ENCODE measurements at regions not wholly inside any gene's neighbourhood (a gene's known extent, or its start where the extent isn't known, plus 50 kb on each side); places are given as distances from the start of the nearest gene placed in this dataset.

DNA sequence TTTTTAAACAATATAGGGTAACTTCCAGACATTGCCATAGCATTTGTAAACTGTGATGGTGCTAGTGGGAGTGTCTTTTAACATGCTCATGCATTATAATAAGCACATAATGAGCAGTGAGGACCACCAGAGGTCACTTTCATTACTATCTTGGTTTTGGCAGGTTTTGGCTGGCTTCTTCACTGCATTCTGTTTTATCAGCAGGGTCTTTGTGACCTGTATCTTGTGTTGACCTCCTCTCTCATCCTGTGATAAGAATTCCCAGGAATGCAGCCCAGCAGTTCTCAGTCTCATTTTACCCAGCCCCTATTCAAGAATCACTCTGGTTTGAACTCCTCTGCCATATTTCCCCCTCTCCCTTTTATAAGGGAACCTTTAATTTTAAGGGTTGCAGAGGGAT, 91.3 kb downstream of the ZNF467 start:
- Histone ChIP-seq H2AFZ (ENCODE audit: low read depth) (no peak overlapping the region), H3K27ac (ENCODE audit: low read depth in 2 of 2, low read length in 1 of 2) (no peak overlapping the region), H3K4me2 (no peak overlapping the region), H3K27me3 (ENCODE audit: insufficient read depth) (no peaks in the 10 kb centered on the region; the same call in 1 of the 2 replicates), H3F3A (replicated peaks; ENCODE audit: insufficient read depth) (no peaks in the 10 kb centered on the region), H3K4me1 (ENCODE audit: control insufficient read depth in 1 of 2, insufficient read depth in 2 of 2, low read depth in 1 of 2, low read length in 1 of 2) (no peaks in the 10 kb centered on the region), H3K4me3 (ENCODE audit: low read depth in 2 of 2, low read length in 1 of 2) (no peak overlapping the region), H3K9me3 (no peaks in the 10 kb centered on the region), H3K79me2 (ENCODE audit: insufficient read depth) (no peaks in the 10 kb centered on the region), H4K20me1 (ENCODE audit: insufficient read depth) (no peaks in the 10 kb centered on the region), H3K36me3 (replicated peaks in 1 of 2; ENCODE audit: control insufficient read depth in 1 of 2, insufficient read depth in 2 of 2, low read length in 1 of 2) (no peaks in the 10 kb centered on the region), H3K9me2 (no peaks in the 10 kb centered on the region), H3K9ac (no peak overlapping the region)
- TF ChIP-seq RFX5 (IDR thresholded peaks at IDR 0.05; ENCODE audit: low read length) (no peak), ELF1 (IDR thresholded peaks at IDR 0.05) (no peak), TCF12 (IDR thresholded peaks at IDR 0.05) (no peak), FOSL2 (IDR thresholded peaks at IDR 0.05; ENCODE audit: borderline replicate concordance, low read depth) (no peak), TAF1 (IDR thresholded peaks at IDR 0.05; ENCODE audit: borderline replicate concordance, low read depth, low read length) (no peak), NRF1 (IDR thresholded peaks at IDR 0.05; ENCODE audit: low read depth, low read length) (no peak), EZH2phosphoT487 (IDR thresholded peaks at IDR 0.05; ENCODE audit: borderline replicate concordance, low read depth) (no peak), FOXJ3 (CRISPR knock-in tag; IDR thresholded peaks at IDR 0.05) (no peak), GATA2 (CRISPR knock-in tag; IDR thresholded peaks at IDR 0.05) (no peak), RXRA (IDR thresholded peaks at IDR 0.05; ENCODE audit: borderline replicate concordance, low read depth) (no peak), MEF2A (IDR thresholded peaks at IDR 0.05; ENCODE audit: borderline replicate concordance, low read depth) (no peak), SIN3A (IDR thresholded peaks at IDR 0.05; ENCODE audit: borderline replicate concordance, low read depth, low read length) (no peak), JUND (IDR thresholded peaks at IDR 0.05) (no peak)
- TF ChIP-seq, protein P1, sequence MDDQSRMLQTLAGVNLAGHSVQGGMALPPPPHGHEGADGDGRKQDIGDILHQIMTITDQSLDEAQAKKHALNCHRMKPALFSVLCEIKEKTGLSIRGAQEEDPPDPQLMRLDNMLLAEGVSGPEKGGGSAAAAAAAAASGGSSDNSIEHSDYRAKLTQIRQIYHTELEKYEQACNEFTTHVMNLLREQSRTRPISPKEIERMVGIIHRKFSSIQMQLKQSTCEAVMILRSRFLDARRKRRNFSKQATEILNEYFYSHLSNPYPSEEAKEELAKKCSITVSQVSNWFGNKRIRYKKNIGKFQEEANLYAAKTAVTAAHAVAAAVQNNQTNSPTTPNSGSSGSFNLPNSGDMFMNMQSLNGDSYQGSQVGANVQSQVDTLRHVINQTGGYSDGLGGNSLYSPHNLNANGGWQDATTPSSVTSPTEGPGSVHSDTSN (IDR thresholded peaks at IDR 0.05) = no peak
- TF ChIP-seq, protein P2, sequence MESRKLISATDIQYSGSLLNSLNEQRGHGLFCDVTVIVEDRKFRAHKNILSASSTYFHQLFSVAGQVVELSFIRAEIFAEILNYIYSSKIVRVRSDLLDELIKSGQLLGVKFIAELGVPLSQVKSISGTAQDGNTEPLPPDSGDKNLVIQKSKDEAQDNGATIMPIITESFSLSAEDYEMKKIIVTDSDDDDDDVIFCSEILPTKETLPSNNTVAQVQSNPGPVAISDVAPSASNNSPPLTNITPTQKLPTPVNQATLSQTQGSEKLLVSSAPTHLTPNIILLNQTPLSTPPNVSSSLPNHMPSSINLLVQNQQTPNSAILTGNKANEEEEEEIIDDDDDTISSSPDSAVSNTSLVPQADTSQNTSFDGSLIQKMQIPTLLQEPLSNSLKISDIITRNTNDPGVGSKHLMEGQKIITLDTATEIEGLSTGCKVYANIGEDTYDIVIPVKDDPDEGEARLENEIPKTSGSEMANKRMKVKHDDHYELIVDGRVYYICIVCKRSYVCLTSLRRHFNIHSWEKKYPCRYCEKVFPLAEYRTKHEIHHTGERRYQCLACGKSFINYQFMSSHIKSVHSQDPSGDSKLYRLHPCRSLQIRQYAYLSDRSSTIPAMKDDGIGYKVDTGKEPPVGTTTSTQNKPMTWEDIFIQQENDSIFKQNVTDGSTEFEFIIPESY (IDR thresholded peaks at IDR 0.05; ENCODE audit: borderline replicate concordance, low read depth) = no peak
- TF ChIP-seq, protein P3, sequence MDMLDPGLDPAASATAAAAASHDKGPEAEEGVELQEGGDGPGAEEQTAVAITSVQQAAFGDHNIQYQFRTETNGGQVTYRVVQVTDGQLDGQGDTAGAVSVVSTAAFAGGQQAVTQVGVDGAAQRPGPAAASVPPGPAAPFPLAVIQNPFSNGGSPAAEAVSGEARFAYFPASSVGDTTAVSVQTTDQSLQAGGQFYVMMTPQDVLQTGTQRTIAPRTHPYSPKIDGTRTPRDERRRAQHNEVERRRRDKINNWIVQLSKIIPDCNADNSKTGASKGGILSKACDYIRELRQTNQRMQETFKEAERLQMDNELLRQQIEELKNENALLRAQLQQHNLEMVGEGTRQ (IDR thresholded peaks at IDR 0.05; ENCODE audit: borderline replicate concordance, low read depth, low read length) = no peak
- no peak for DNase-seq
- CTCF ChIA-PET = interaction anchor here (0.8 to 1.7 kb wide), 2 partner anchors 11 to 20 kb away, joined by 3 to 5 read pairs; no protein-coding TSS in a partner anchor
- POLR2A ChIA-PET = no interaction called here

DNA sequence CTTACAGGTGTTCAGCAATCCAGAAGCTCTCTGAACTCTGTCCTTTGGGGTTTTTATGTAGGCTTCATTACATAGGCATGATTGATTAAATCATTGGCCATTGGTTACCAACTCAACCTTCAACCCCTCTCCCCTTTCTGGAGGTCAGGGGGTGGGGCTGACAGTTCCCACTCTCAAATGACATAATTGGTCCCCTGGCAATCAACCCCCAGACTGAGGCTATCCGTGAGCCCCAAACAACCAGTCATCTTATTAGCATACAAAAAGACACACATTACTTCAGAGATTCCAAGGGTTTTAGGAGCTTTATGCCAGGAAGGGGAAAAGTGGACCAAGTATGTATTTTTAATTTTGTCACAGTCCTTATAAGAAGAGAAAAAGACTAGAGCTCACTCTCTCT, 92.1 kb downstream of the ZNF467 start:
- no peaks in the 10 kb centered on the region for H3F3A ChIP-seq (replicated peaks; ENCODE audit: insufficient read depth)
- 0% methylated on average over 1 of the region's 1 CpG for WGBS (ENCODE audit: low lambda C conversion rate)
- no peaks in the 10 kb centered on the region for H3K79me2 ChIP-seq (ENCODE audit: insufficient read depth)
- no peaks in the 10 kb centered on the region; the same call in 1 of the 2 replicates for H3K27me3 ChIP-seq (ENCODE audit: insufficient read depth)
- no peaks in the 10 kb centered on the region for H3K4me1 ChIP-seq (ENCODE audit: control insufficient read depth in 1 of 2, insufficient read depth in 2 of 2, low read depth in 1 of 2, low read length in 1 of 2)
- POLR2A ChIA-PET = no interaction called here
- H3K27ac ChIP-seq (ENCODE audit: low read depth in 2 of 2, low read length in 1 of 2) = no peak overlapping the region
- H3K36me3 ChIP-seq (replicated peaks in 1 of 2; ENCODE audit: control insufficient read depth in 1 of 2, insufficient read depth in 2 of 2, low read length in 1 of 2) = no peaks in the 10 kb centered on the region
- no peak overlapping the region for H2AFZ ChIP-seq (ENCODE audit: low read depth)
- TF ChIP-seq SMC3 (IDR thresholded peaks at IDR 0.05; ENCODE audit: low read depth, low read length) (no peak), RFX5 (IDR thresholded peaks at IDR 0.05; ENCODE audit: low read length) (no peak), FOXJ3 (CRISPR knock-in tag; IDR thresholded peaks at IDR 0.05) (no peak), YY1 (IDR thresholded peaks at IDR 0.05; ENCODE audit: low read depth) (no peak)
- TF ChIP-seq, protein P4, sequence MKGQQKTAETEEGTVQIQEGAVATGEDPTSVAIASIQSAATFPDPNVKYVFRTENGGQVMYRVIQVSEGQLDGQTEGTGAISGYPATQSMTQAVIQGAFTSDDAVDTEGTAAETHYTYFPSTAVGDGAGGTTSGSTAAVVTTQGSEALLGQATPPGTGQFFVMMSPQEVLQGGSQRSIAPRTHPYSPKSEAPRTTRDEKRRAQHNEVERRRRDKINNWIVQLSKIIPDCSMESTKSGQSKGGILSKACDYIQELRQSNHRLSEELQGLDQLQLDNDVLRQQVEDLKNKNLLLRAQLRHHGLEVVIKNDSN (IDR thresholded peaks at IDR 0.05; ENCODE audit: borderline replicate concordance, low read depth) = no peak
- TF ChIP-seq, protein P5, sequence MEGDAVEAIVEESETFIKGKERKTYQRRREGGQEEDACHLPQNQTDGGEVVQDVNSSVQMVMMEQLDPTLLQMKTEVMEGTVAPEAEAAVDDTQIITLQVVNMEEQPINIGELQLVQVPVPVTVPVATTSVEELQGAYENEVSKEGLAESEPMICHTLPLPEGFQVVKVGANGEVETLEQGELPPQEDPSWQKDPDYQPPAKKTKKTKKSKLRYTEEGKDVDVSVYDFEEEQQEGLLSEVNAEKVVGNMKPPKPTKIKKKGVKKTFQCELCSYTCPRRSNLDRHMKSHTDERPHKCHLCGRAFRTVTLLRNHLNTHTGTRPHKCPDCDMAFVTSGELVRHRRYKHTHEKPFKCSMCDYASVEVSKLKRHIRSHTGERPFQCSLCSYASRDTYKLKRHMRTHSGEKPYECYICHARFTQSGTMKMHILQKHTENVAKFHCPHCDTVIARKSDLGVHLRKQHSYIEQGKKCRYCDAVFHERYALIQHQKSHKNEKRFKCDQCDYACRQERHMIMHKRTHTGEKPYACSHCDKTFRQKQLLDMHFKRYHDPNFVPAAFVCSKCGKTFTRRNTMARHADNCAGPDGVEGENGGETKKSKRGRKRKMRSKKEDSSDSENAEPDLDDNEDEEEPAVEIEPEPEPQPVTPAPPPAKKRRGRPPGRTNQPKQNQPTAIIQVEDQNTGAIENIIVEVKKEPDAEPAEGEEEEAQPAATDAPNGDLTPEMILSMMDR (IDR thresholded peaks at IDR 0.05) = no peak
- CTCF ChIA-PET = no interaction called here
- no peak for DNase-seq
- H3K4me2 ChIP-seq = no peak overlapping the region
- H3K9ac ChIP-seq = no peak overlapping the region
- H4K20me1 ChIP-seq (ENCODE audit: insufficient read depth) = no peaks in the 10 kb centered on the region
- no peaks in the 10 kb centered on the region for H3K9me2 ChIP-seq
- H3K4me3 ChIP-seq (ENCODE audit: low read depth in 2 of 2, low read length in 1 of 2) = no peak overlapping the region
- no peaks in the 10 kb centered on the region for H3K9me3 ChIP-seq
